ENCODE measurements at regions not wholly inside any gene's neighbourhood (a gene's known extent, or its start where the extent isn't known, plus 50 kb on each side); places are given as distances from the start of the nearest gene placed in this dataset.

DNA sequence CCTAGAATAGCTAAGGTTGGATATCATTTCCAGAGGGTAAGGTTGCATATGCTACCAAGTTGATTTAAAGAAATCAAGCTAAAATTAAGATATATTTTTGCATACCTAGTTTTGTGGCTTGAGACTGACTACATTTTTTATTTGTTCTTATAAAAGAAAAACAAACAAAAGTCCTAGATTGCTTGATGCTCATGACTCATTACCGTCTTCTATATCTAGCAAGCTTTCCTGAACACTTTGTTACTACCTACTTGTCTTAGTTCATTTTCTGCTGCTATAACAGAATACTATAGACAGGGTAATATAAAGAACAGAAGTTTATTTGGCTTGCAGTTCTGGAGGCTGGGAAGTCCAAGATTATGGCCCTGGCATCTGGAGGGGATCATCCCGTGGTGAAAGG, 152.1 kb upstream of the THRB start:
- Histone ChIP-seq H3K9me3 (replicated peaks) (no peaks in the 10 kb centered on the region), H3K4me1 (no peaks in the 10 kb centered on the region), H3K27me3 (0 out of 2 replicates have a peak, but pooled peaks cover 3% of the 10 kb centered on the region), H3K27ac (no peak overlapping the region), H3K4me3 (no peak overlapping the region), H3K36me3 (no peaks in the 10 kb centered on the region)
- DNase-seq = no peak

DNA sequence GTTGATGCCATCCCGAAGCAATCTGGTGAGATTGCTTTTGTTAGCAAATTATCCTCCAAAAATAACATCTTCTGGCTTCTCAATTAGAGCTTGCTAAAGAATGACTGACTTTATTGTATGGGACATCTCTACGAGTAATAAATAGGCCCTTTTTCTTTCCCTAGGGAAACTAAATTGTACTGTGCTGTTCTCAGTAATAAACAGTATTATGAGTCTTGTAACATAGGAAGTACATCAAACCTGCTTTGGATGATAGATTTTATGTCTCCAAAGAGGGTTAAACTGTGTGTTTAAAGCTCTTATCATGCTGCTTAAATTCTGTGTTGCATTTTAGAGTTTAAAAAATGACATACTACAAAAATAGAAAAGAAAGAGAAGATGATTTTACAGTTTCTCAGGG, 153.4 kb upstream of the THRB start:
- H3K9me3 ChIP-seq (replicated peaks) = no peaks in the 10 kb centered on the region
- no peaks in the 10 kb centered on the region for H3K4me1 ChIP-seq
- H3K27ac ChIP-seq = no peak overlapping the region
- 0 out of 2 replicates have a peak, but pooled peaks cover 3% of the 10 kb centered on the region for H3K27me3 ChIP-seq
- no peaks in the 10 kb centered on the region for H3K36me3 ChIP-seq
- no peak overlapping the region for H3K4me3 ChIP-seq
- DNase-seq = no peak

DNA sequence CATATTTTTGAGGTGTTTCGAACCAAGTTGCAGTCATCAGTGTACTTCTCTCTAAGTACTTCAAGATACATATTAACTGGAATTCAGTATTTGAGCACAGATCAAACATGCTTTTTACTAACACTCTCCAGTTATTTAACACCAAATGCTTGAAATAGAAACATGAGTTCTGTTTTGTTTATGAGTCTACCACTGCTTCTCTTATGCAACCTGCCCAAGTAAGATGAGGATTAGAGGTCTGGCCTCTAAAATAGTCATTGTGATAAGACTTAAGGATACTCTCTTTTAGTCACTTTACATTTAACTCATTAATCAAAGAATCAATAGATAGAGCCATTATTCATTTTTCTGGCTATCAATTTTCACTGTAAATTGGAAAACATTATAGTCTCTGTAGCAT, 156.2 kb upstream of the THRB start:
- H3K4me3 ChIP-seq = no peak overlapping the region
- no peak overlapping the region for H3K27ac ChIP-seq
- H3K27me3 ChIP-seq = 0 out of 2 replicates have a peak, but pooled peaks cover 3% of the 10 kb centered on the region
- DNase-seq = no peak
- H3K4me1 ChIP-seq = no peaks in the 10 kb centered on the region
- no peaks in the 10 kb centered on the region for H3K36me3 ChIP-seq
- no peaks in the 10 kb centered on the region for H3K9me3 ChIP-seq (replicated peaks)

DNA sequence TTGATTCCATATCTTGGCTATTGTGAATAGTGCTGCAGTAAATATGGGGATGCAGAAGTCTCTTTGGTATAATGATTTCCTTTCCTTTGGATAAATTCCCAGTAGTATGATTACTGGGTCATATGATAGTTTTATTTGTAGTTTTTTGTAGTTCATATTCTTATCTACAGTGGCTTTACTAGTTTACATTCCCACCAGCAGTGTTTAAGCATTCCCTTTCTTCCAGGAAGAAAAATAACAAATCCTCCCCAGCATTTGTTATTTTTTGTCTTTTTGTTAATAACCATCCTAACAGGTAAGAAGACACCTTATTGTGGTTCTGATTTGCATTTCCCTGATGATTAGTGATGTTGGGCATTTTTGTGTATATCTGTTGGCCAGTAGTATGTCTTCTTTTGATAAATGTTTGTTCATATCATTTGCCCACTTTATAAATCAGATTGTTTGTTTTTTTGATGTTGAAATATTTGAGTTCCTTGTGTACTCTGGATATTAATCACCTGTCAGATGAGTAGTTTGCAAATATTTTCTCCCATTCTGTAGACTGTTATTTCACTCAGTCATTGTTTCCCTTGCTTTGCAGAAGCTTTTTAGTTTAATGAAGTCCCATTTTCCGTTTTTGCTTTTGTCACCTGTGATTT, 163.3 kb upstream of the THRB start:
- no peaks in the 10 kb centered on the region for H3K36me3 ChIP-seq

DNA sequence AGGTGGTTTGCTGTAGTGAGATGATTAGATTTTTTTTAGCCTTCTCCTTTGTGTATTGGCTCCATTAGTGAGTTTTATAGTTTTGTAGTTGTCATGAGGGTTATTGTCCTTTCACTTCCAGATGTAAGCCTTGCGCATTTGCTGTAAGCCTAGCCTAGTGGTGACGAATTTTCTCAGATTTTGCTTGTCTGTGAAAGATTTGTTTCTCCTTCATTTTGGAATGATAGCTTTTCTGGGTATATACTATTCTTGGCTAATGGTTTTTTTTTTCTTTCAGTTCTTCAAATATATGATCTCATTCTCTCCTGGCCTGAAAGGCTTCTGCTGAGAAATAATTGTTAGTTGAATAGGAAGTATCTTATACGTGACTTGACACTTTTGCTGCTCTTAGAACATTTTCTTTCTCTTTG, 166.5 kb upstream of the THRB start:
- H3K27ac ChIP-seq = no peak overlapping the region
- H3K4me1 ChIP-seq = no peaks in the 10 kb centered on the region
- no peak overlapping the region for H3K4me3 ChIP-seq
- H3K27me3 ChIP-seq = no peaks in the 10 kb centered on the region
- no peaks in the 10 kb centered on the region for H3K36me3 ChIP-seq
- DNase-seq = no peak
- H3K9me3 ChIP-seq (replicated peaks) = no peaks in the 10 kb centered on the region

More for the DNA sequence above, 163.3 kb upstream of the THRB start:
- H3K27ac ChIP-seq = no peak overlapping the region
- H3K9me3 ChIP-seq (replicated peaks) = no peaks in the 10 kb centered on the region
- H3K4me1 ChIP-seq = no peaks in the 10 kb centered on the region
- no peak for DNase-seq
- no peak overlapping the region for H3K4me3 ChIP-seq
- H3K27me3 ChIP-seq = no peaks in the 10 kb centered on the region

DNA sequence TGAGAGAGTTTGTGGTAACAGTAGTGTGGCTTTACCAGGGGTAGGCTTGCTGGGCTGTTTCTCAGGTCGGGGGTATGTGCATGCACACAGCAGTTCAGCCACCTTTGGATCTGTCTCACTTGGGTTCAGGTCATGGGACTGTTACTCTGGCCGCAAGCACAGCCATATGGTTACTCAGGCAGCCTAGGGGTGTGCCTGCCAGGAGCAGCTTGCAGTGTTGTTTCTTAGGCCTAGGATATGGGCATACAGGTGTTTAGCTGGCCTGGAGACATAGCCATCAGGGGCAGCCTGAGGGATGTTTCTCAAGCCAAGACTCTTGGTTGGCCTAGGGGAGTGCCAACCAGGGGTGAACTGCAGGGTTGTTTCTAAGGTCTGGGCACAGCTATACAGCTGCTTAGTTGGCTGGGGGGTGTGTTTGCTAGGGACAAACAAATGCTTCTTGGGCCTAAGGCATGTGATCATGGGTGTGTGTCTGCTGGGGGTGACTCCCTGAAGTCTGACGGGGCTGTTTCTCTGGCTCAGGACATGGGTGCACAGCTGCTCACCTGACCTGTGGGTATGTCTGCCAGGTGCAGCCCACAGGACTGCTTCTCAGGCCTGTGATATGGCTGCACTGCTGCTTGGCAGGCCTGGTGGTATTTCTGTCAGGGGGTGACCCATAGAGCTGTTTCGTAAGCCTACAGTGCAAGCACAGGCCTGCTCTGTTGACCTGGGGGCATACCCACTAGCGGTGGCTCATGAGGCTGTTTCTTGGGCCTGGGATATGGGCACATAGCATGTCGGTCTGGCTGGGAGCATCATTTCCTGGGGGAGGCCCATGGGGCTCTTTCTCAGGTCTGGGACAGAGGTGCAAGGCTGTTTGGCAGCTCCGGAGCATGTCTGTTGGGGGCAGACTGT, 168.0 kb upstream of the THRB start:
- Histone ChIP-seq H3K9me3 (replicated peaks) (no peaks in the 10 kb centered on the region), H3K27ac (no peak overlapping the region), H3K4me1 (no peaks in the 10 kb centered on the region), H3K27me3 (no peaks in the 10 kb centered on the region), H3K4me3 (no peak overlapping the region), H3K36me3 (no peaks in the 10 kb centered on the region)
- DNase-seq = no peak

DNA sequence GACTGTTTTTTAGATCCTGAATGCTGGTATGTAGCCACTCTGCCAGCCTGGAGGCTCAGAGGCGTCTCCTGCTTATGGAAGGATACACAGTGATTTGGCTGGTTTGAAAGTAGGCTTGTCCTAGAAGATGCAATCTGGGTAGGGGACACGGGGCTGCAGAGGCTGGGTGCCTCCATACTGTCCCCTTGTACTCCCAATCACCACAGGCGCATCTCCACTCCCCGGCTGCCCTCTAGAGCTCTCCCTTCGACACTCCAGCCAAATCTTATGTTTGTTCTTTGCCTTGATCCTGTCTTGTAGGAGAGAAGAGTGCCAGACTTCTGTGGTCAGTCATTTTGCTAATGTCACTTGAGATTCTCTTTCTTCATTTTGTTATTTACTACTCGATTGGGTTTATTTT, 168.8 kb upstream of the THRB start:
- H3K27ac ChIP-seq = no peak overlapping the region
- no peaks in the 10 kb centered on the region for H3K36me3 ChIP-seq
- no peak overlapping the region for H3K4me3 ChIP-seq
- H3K27me3 ChIP-seq = no peaks in the 10 kb centered on the region
- DNase-seq = no peak
- H3K9me3 ChIP-seq (replicated peaks) = no peaks in the 10 kb centered on the region
- no peaks in the 10 kb centered on the region for H3K4me1 ChIP-seq

DNA sequence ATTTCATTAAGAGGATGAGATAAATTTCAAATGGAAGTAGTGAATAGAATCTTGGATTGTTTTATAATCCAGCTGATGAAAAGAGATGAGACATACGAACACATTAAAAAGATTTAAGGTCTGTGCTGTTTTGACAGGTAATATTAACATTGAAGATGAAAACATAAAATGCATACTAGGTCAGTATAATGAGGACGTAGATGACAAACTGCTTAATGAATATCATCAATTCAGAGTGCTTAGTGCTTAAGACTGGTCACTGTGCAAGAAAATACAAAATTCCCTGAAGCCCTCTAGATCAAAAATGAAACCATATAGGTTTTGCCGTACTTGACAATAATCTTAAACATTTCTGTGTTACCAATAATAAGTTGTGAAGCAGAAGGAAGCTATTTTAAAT, 173.4 kb upstream of the THRB start:
- DNase-seq = no peak
- H3K36me3 ChIP-seq = no peaks in the 10 kb centered on the region
- H3K27ac ChIP-seq = no peak overlapping the region
- no peaks in the 10 kb centered on the region for H3K4me1 ChIP-seq
- no peak overlapping the region for H3K4me3 ChIP-seq
- no peaks in the 10 kb centered on the region for H3K9me3 ChIP-seq (replicated peaks)
- no peaks in the 10 kb centered on the region for H3K27me3 ChIP-seq

DNA sequence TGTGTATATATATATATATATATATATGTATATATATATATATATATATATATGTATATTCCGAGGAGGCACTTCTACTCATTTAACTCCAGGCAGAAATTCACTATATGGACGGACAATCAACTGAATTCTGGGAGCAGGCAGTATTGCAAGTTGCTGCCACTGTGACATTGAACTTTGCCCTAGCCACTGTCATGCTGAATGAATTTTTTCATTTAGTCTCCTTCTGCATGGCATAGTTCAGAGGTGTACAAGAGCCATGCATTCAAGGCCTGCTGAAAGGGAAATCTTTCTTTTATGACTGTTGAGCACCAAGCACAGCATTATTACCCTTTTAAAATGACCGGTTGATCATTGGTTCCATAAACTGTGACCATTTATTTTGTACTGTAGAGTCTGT, 176.2 kb upstream of the THRB start:
- Histone ChIP-seq H3K4me1 (no peaks in the 10 kb centered on the region), H3K36me3 (no peaks in the 10 kb centered on the region), H3K27me3 (no peaks in the 10 kb centered on the region; the same call in 1 of the 2 replicates), H3K4me3 (no peak overlapping the region), H3K27ac (no peak overlapping the region), H3K9me3 (replicated peaks) (no peaks in the 10 kb centered on the region)
- DNase-seq = no peak

DNA sequence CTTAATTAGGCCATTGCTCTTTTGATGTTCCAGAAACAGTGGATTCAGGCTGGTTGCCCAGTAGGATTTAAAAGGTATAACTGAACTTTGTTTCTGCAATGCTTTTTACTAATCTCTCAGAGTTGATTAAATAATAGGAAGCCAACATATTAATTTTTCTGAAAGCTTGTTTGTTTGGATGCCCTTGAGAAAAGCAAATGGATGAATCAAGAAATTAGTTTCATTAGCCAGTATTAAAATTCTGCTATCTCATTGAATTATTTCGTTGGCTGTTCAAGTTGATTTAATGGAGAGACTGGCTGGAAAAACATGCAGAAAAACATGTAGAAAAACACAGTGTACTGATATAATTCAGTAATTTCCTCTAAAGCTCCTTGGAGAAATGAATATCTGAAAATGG, 178.9 kb upstream of the THRB start:
- no peaks in the 10 kb centered on the region for H3K9me3 ChIP-seq (replicated peaks)
- DNase-seq = no peak
- no peaks in the 10 kb centered on the region for H3K36me3 ChIP-seq
- no peak overlapping the region for H3K27ac ChIP-seq
- H3K4me1 ChIP-seq = no peaks in the 10 kb centered on the region
- H3K27me3 ChIP-seq = no peaks in the 10 kb centered on the region; the same call in 1 of the 2 replicates
- H3K4me3 ChIP-seq = no peak overlapping the region

DNA sequence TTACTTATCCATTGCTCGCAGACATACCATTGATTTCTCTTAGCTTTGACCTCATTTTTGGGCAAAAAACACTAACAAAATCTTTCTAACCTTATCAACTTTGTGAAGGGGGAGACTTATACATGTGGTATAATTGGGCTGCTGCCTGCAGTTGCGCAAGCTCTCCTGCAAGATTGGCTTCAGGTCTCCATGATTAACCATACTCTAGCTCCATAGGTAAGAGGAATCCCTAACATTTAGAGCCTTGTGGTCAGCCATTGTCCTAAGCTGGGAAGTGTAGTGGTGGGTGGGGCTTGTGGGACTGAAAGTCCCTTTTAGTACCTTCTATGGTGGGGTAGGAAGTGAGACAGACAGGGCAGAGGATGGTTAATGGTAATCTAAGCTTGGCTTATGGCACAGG, 179.6 kb upstream of the THRB start:
- H3K9me3 ChIP-seq (replicated peaks) = no peaks in the 10 kb centered on the region
- DNase-seq = no peak

DNA sequence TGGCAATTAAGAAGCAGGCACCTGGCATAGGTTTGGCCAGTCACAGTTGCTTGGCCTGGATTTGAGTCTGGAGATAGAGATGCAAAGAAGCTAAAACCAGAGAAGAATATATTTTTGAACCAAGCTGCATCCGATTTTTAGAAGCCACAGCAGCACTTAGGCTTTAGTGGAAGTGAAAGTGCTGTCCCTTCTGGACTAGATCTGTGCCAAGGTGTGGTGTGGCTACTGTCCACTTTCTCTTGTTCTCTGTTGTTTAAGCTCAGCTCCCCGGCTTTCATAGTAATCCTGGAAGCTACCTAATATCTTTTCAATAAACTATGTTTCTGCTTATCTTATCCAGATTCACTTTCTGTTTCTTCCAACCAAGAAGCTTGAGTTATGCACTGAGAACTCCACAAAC, 183.4 kb upstream of the THRB start:
- H3K36me3 ChIP-seq = no peaks in the 10 kb centered on the region
- peaks cover 3% of the 10 kb centered on the region; the same call in 1 of the 2 replicates for H3K27me3 ChIP-seq
- no peaks in the 10 kb centered on the region for H3K9me3 ChIP-seq (replicated peaks)
- no peak for DNase-seq
- H3K4me1 ChIP-seq = no peaks in the 10 kb centered on the region
- no peak overlapping the region for H3K27ac ChIP-seq
- H3K4me3 ChIP-seq = no peak overlapping the region

More for the DNA sequence above, 179.6 kb upstream of the THRB start:
- no peak overlapping the region for H3K4me3 ChIP-seq
- no peaks in the 10 kb centered on the region for H3K36me3 ChIP-seq
- no peak overlapping the region for H3K27ac ChIP-seq
- no peaks in the 10 kb centered on the region for H3K4me1 ChIP-seq
- no peaks in the 10 kb centered on the region; the same call in 1 of the 2 replicates for H3K27me3 ChIP-seq

DNA sequence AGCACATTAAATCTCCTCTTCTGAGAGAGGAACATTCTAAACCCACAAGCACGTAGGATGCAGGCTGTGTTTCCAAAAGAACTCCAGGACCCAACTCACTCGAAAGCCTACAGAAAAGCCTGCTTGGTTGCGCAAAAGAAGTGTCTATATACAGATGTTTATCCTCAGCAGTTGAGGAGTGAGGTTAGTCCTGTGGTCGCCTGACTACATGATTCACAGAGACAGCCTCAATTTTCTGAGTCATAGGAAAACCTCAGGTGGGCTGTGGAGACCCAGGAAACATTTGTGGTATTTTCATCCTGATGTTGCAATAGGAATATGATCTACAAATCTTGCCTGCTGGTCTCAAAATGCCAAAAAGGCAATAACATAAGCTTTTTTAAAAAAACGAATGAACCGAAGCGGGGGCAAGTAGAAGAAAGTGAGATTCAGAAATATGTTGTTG, 183.8 kb upstream of the THRB start:
- Histone ChIP-seq H3K4me3 (no peak overlapping the region), H3K4me1 (no peaks in the 10 kb centered on the region), H3K36me3 (no peaks in the 10 kb centered on the region), H3K9me3 (replicated peaks) (no peaks in the 10 kb centered on the region), H3K27me3 (peaks cover 4% of the 10 kb centered on the region; the same call in 1 of the 2 replicates), H3K27ac (no peak overlapping the region)
- no peak for DNase-seq

DNA sequence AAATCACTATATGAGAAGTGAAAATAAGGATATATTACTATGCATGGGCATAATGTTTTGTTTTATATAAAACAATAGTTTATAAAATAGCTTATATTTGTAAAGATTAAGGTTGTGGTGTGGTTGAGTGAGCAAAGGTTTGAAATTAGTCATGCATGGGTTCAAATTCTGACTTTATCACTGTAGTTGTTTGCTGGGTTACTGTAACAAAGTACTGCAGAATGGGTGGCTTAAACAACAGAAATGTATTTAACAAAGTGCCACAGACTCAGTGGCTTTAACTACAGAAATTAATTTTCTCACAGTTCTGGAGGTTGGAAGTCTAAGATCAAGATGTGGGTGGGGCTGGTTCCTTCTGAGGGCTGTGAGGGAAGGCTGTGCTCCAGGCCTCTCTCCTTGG, 184.8 kb upstream of the THRB start:
- no peak for DNase-seq
- no peak overlapping the region for H3K27ac ChIP-seq
- H3K27me3 ChIP-seq = peaks cover 4% of the 10 kb centered on the region; the same call in 1 of the 2 replicates
- no peak overlapping the region for H3K4me3 ChIP-seq
- no peaks in the 10 kb centered on the region for H3K36me3 ChIP-seq
- H3K9me3 ChIP-seq (replicated peaks) = no peaks in the 10 kb centered on the region
- no peaks in the 10 kb centered on the region for H3K4me1 ChIP-seq

DNA sequence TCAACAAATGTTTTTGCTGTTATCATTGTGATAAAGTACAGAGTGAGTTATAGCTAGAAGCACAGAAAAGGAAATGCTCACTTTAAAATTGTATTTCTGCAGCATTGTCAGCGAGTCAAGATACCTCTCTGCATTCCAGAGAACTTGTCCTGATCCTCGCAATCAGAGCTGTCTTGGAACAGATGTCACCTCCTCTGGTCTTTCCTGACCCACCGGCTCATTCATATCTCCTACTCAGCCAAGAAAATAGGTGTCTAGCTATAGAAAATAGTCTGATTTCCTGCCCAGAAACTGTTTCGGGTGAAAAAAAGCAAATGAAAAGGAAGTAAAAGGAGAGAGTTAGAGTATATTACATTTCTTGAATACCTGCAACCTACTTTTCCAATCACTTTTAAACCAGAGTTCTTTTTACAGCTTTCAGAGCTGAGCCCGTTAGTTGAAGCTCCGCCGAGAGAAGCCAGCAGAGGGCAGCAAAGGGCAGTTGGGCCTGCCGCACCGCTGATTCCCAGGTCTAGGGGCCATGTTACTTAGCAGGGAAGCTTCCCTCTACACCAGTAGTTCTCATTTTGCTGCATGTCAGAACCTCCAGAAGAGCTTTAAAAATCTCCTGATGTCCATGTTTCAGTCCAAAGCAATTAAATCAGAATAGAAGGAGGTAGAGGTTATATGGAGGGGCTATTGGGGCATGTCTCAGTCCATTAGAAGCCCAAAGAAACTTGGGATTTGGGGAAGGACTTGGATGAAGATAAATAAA, 185.7 kb upstream of the THRB start:
- Histone ChIP-seq H3K4me3 (no peak overlapping the region), H3K9me3 (replicated peaks) (no peaks in the 10 kb centered on the region), H3K4me1 (no peaks in the 10 kb centered on the region), H3K36me3 (no peaks in the 10 kb centered on the region), H3K27ac (no peak overlapping the region), H3K27me3 (peaks cover 6% of the 10 kb centered on the region; the same call in 1 of the 2 replicates)
- DNase-seq = peak; percentile 57 to 86

All from SJCRH30 (cell line).